ENCODE measurements at regions not wholly inside any gene's neighbourhood (a gene's known extent, or its start where the extent isn't known, plus 50 kb on each side); places are given as distances from the start of the nearest gene placed in this dataset.

GRCh38 chr11:19474954-19475721 is 234.4 kb upstream of the E2F8 start:
- Histone ChIP-seq H3K4me1 (no peaks in the 10 kb centered on the region), H3K36me3 (no peaks in the 10 kb centered on the region), H3K27ac (no peak overlapping the region), H3K27me3 (peaks cover 0 to 4% (median 0%) of the 10 kb centered on the region in 3 donors), H3K4me3 (no peak overlapping the region), H3K9me3 (no peaks in the 10 kb centered on the region)
- intact Hi-C loops (cut with DNase I) = no loop called here
- no peak for DNase-seq
- 69 to 82% methylated on average over 7 of the region's 7 CpGs for WGBS, 2 donors
- TF ChIP-seq CTCF (IDR thresholded peaks at IDR 0.05) = no peak
- TF ChIP-seq POLR2AphosphoS5 (IDR thresholded peaks at IDR 0.05) = no peak
- no peak for TF ChIP-seq POLR2A (IDR thresholded peaks at IDR 0.05)
- TF ChIP-seq EP300 (IDR thresholded peaks at IDR 0.05) = no peak

GRCh38 chr11:19474211-19474610 is 233.5 kb upstream of the E2F8 start:
- Histone ChIP-seq H3K4me1 (no peaks in the 10 kb centered on the region), H3K36me3 (no peaks in the 10 kb centered on the region), H3K27ac (no peak overlapping the region), H3K9me3 (no peaks in the 10 kb centered on the region), H3K4me3 (no peak overlapping the region), H3K27me3 (peaks cover 0 to 3% (median 0%) of the 10 kb centered on the region in 3 donors)
- TF ChIP-seq EP300 (IDR thresholded peaks at IDR 0.05) (no peak), POLR2AphosphoS5 (IDR thresholded peaks at IDR 0.05) (no peak), POLR2A (IDR thresholded peaks at IDR 0.05) (no peak), CTCF (IDR thresholded peaks at IDR 0.05) (no peak)
- intact Hi-C loops (cut with DNase I) = no loop called here
- WGBS, 2 donors = 65 to 69% methylated on average over 4 of the region's 4 CpGs
- no peak for DNase-seq

GRCh38 chr11:19472679-19473078 is 231.9 kb upstream of the E2F8 start:
- no peak for DNase-seq
- 56 to 80% methylated on average over 3 of the region's 3 CpGs for WGBS, 2 donors
- TF ChIP-seq POLR2AphosphoS5 (IDR thresholded peaks at IDR 0.05) (no peak), EP300 (IDR thresholded peaks at IDR 0.05) (no peak), POLR2A (IDR thresholded peaks at IDR 0.05) (no peak), CTCF (IDR thresholded peaks at IDR 0.05) (no peak)
- Histone ChIP-seq H3K27me3 (no peaks in the 10 kb centered on the region), H3K27ac (no peak overlapping the region), H3K4me3 (no peak overlapping the region), H3K9me3 (no peaks in the 10 kb centered on the region), H3K36me3 (no peaks in the 10 kb centered on the region), H3K4me1 (no peaks in the 10 kb centered on the region)
- intact Hi-C loops (cut with DNase I) = no loop called here

- DNase-seq = no peak
- no peak overlapping the region for H3K27ac ChIP-seq
- H3K4me1 ChIP-seq = no peaks in the 10 kb centered on the region
- no peak overlapping the region for H3K4me3 ChIP-seq
- no peaks in the 10 kb centered on the region for H3K9me3 ChIP-seq
- WGBS, 2 donors = 88 to 94% methylated on average over 2 of the region's 2 CpGs
- no peaks in the 10 kb centered on the region for H3K27me3 ChIP-seq
- H3K36me3 ChIP-seq = no peaks in the 10 kb centered on the region
- intact Hi-C loops (cut with DNase I) = no loop called here
- TF ChIP-seq CTCF (IDR thresholded peaks at IDR 0.05) (no peak), EP300 (IDR thresholded peaks at IDR 0.05) (no peak), POLR2AphosphoS5 (IDR thresholded peaks at IDR 0.05) (no peak), POLR2A (IDR thresholded peaks at IDR 0.05) (no peak)
Observed at GRCh38 chr11:19467904-19468303, 227.2 kb upstream of the E2F8 start.

- peaks cover 0 to 2% (median under 1%) of the 10 kb centered on the region in 4 donors for H3K4me1 ChIP-seq
- intact Hi-C loops (cut with DNase I) = no loop called here
- no peak overlapping the region for H3K27ac ChIP-seq
- H3K9me3 ChIP-seq = no peaks in the 10 kb centered on the region
- no peaks in the 10 kb centered on the region for H3K27me3 ChIP-seq
- H3K36me3 ChIP-seq = no peaks in the 10 kb centered on the region
- H3K4me3 ChIP-seq = no peak overlapping the region
- TF ChIP-seq EP300 (IDR thresholded peaks at IDR 0.05) (no peak), CTCF (IDR thresholded peaks at IDR 0.05) (no peak), POLR2AphosphoS5 (IDR thresholded peaks at IDR 0.05) (no peak), POLR2A (IDR thresholded peaks at IDR 0.05) (no peak)
- DNase-seq = no peak
- WGBS, 2 donors = 72 to 84% methylated on average over 7 of the region's 7 CpGs
Observed at GRCh38 chr11:19466314-19466713, 225.6 kb upstream of the E2F8 start.
